ENCODE measurements at regions not wholly inside any gene's neighbourhood (a gene's known extent, or its start where the extent isn't known, plus 50 kb on each side); places are given as distances from the start of the nearest gene placed in this dataset.

- H3K27ac ChIP-seq (ENCODE audit: low read depth in 1 of 2, low read length in 2 of 2) = no peak overlapping the region
- H3K36me3 Mint-ChIP-seq (ENCODE audit: low read depth) = no peaks in the 10 kb centered on the region
- H3K4me3 ChIP-seq (ENCODE audit: low read length) = no peak overlapping the region
- no peaks in the 10 kb centered on the region for H3K27me3 ChIP-seq (ENCODE audit: control insufficient read depth in 1 of 2, insufficient read depth in 2 of 2, low read length in 2 of 2)
- intact Hi-C loops (cut with DNase I, micrococcal nuclease) = no loop called here
- no peak overlapping the region for H3K4me3 Mint-ChIP-seq
- ATAC-seq (ENCODE audit: poor library complexity) (no peak), DNase-seq (no peak)
- peaks cover 2% of the 10 kb centered on the region for H3K27me3 Mint-ChIP-seq
- no peak overlapping the region for H3K27ac Mint-ChIP-seq
- CTCF ChIA-PET = no interaction called here
- POLR2A ChIA-PET = no interaction called here
- TF ChIP-seq, protein P1, sequence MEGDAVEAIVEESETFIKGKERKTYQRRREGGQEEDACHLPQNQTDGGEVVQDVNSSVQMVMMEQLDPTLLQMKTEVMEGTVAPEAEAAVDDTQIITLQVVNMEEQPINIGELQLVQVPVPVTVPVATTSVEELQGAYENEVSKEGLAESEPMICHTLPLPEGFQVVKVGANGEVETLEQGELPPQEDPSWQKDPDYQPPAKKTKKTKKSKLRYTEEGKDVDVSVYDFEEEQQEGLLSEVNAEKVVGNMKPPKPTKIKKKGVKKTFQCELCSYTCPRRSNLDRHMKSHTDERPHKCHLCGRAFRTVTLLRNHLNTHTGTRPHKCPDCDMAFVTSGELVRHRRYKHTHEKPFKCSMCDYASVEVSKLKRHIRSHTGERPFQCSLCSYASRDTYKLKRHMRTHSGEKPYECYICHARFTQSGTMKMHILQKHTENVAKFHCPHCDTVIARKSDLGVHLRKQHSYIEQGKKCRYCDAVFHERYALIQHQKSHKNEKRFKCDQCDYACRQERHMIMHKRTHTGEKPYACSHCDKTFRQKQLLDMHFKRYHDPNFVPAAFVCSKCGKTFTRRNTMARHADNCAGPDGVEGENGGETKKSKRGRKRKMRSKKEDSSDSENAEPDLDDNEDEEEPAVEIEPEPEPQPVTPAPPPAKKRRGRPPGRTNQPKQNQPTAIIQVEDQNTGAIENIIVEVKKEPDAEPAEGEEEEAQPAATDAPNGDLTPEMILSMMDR (IDR thresholded peaks at IDR 0.05) = no peak
- no peaks in the 10 kb centered on the region for H3K9me3 Mint-ChIP-seq
- peaks cover 0 to 3% of the 10 kb centered on the region in 2 experiments for H3K9me3 ChIP-seq (ENCODE audit: control insufficient read depth in 1 of 2, insufficient read depth in 1 of 2, low read length in 2 of 2)
- H3K4me1 ChIP-seq (ENCODE audit: insufficient read depth, low read length) = no peaks in the 10 kb centered on the region
- no peaks in the 10 kb centered on the region for H3K36me3 ChIP-seq (ENCODE audit: insufficient read depth, low read length)
- no peaks in the 10 kb centered on the region for H3K4me1 Mint-ChIP-seq (ENCODE audit: low read depth)
Measured at GRCh38 chr14:51462706-51463105, 189.0 kb upstream of the FRMD6 start.

- H3K4me3 ChIP-seq (ENCODE audit: low read length) = no peak overlapping the region
- Mint-ChIP-seq H3K9me3 (no peaks in the 10 kb centered on the region), H3K4me1 (ENCODE audit: low read depth) (no peaks in the 10 kb centered on the region), H3K4me3 (no peak overlapping the region), H3K36me3 (ENCODE audit: low read depth) (no peaks in the 10 kb centered on the region), H3K27me3 (no peaks in the 10 kb centered on the region), H3K27ac (no peak overlapping the region)
- no peaks in the 10 kb centered on the region for H3K4me1 ChIP-seq (ENCODE audit: insufficient read depth, low read length)
- no peaks in the 10 kb centered on the region for H3K27me3 ChIP-seq (ENCODE audit: control insufficient read depth in 1 of 2, insufficient read depth in 2 of 2, low read length in 2 of 2)
- H3K36me3 ChIP-seq (ENCODE audit: insufficient read depth, low read length) = no peaks in the 10 kb centered on the region
- ChIA-PET POLR2A (no interaction called here), CTCF (interaction anchor here (0.9 kb wide), 1 partner anchor 41 kb away, joined by 3 read pairs; no protein-coding TSS in a partner anchor)
- H3K27ac ChIP-seq (ENCODE audit: low read depth in 1 of 2, low read length in 2 of 2) = no peak overlapping the region
- peaks cover 0 to 7% of the 10 kb centered on the region in 2 experiments for H3K9me3 ChIP-seq (ENCODE audit: control insufficient read depth in 1 of 2, insufficient read depth in 1 of 2, low read length in 2 of 2)
- TF ChIP-seq, protein P1 (IDR thresholded peaks at IDR 0.05) = no peak
- intact Hi-C loops (cut with DNase I, micrococcal nuclease) = no loop called here
- no peak for DNase-seq
- ATAC-seq (ENCODE audit: poor library complexity) = no peak
Measured at GRCh38 chr14:51463461-51463860, 188.2 kb upstream of the FRMD6 start.

DNA sequence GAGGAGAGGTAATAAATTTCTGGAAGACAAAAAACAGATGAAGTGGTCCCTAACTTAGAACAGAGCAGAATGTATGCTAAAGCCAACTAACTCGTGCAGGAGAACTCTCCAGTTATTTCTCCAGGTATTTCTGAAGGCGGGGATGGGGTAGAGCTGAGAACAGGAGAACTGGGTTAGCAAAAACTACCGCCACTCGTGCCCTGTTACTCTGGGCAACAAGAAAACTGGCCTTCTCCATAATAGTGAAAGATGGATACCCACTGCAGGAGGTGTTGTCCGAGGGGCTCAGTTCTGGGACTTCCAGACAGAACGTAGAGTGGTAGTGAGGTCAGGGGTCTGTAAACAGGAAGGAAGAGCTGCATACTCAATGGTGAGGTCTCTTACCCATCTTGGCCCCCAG, 187.3 kb upstream of the FRMD6 start:
- TF ChIP-seq, protein P1 (IDR thresholded peaks at IDR 0.05) = no peak

More for the DNA sequence above, 187.3 kb upstream of the FRMD6 start:
- DNase-seq (no peak), ATAC-seq (ENCODE audit: poor library complexity) (no peak)
- CTCF ChIA-PET = interaction anchor here (0.9 kb wide), 1 partner anchor 40 kb away, joined by 3 read pairs; no protein-coding TSS in a partner anchor
- no peak overlapping the region for H3K27ac Mint-ChIP-seq
- POLR2A ChIA-PET = no interaction called here
- no peaks in the 10 kb centered on the region for H3K9me3 Mint-ChIP-seq
- H3K4me3 ChIP-seq (ENCODE audit: low read length) = no peak overlapping the region
- H3K27me3 Mint-ChIP-seq = no peaks in the 10 kb centered on the region
- H3K9me3 ChIP-seq (ENCODE audit: control insufficient read depth in 1 of 2, insufficient read depth in 1 of 2, low read length in 2 of 2) = peaks cover 0 to 7% of the 10 kb centered on the region in 2 experiments
- no peaks in the 10 kb centered on the region for H3K4me1 ChIP-seq (ENCODE audit: insufficient read depth, low read length)
- no peaks in the 10 kb centered on the region for H3K36me3 Mint-ChIP-seq (ENCODE audit: low read depth)
- no peak overlapping the region for H3K4me3 Mint-ChIP-seq
- no peaks in the 10 kb centered on the region for H3K27me3 ChIP-seq (ENCODE audit: control insufficient read depth in 1 of 2, insufficient read depth in 2 of 2, low read length in 2 of 2)
- H3K36me3 ChIP-seq (ENCODE audit: insufficient read depth, low read length) = no peaks in the 10 kb centered on the region
- no peaks in the 10 kb centered on the region for H3K4me1 Mint-ChIP-seq (ENCODE audit: low read depth)
- no peak overlapping the region for H3K27ac ChIP-seq (ENCODE audit: low read depth in 1 of 2, low read length in 2 of 2)
- intact Hi-C loops (cut with DNase I, micrococcal nuclease) = no loop called here
